ENCODE measurements at regions not wholly inside any gene's neighbourhood (a gene's known extent, or its start where the extent isn't known, plus 50 kb on each side); places are given as distances from the start of the nearest gene placed in this dataset.
"Not testable (repeated sequence)": the region's sequence is repeated elsewhere in the genome, so short reads cannot be mapped to it uniquely, and the experiment has no call there.

DNA sequence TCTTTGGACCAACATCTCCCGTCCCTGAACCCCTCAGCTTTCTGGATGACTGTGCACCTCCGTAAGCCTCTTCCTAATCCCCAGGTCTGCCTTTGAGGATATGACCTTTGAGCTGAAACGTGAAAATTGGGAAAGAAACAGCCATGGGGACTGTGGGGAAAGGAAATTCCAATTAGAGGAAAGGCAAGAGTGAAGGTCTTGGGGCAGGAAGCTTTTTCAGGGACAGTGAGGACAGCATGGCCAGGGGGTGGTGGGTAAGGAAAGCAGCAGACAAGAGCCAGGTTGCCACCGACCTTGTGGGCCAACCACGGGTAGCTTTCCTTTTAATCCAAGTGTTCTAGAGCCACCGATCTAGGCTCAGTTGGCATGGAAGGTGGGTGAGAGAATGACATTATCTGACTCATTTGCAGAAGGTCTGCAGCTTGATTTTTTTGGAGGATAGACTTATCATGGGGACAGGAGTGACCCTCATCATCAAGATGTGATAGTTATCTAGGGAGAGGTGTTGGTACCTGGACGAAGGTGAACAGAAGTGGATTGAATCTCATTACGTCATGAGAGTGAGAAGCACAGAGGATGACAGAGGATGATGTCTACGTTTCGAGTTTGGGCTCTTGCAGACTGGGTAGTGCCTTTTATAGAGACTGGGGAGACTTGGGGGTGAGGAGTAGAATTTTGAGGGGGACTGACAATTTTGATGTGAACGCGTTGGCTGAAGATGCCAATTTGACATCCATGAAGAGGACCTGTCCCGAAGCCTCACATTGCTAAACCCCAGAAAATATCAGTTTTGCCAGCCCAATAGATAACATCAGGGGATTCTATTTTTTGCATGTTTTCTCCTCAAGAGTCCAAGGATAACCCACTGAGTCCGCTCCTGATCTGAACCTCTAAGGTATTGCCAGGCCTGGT lies 136.7 kb upstream of the PEG3 start:
- Histone ChIP-seq H3K4me3 (replicated peaks in 1 of 3) (no peak overlapping the region), H3K9me3 (no peaks in the 10 kb centered on the region), H3K36me3 (no peaks in the 10 kb centered on the region), H3K27me3 (no peaks in the 10 kb centered on the region), H3K27ac (no peak overlapping the region), H3K4me1 (no peaks in the 10 kb centered on the region)
- intact Hi-C loops (cut with DNase I) = no loop called here
- 79 to 88% methylated on average over 14 of the region's 14 CpGs for WGBS, 2 donors
- TF ChIP-seq POLR2A (IDR thresholded peaks at IDR 0.05) = no peak
- TF ChIP-seq, protein P1, sequence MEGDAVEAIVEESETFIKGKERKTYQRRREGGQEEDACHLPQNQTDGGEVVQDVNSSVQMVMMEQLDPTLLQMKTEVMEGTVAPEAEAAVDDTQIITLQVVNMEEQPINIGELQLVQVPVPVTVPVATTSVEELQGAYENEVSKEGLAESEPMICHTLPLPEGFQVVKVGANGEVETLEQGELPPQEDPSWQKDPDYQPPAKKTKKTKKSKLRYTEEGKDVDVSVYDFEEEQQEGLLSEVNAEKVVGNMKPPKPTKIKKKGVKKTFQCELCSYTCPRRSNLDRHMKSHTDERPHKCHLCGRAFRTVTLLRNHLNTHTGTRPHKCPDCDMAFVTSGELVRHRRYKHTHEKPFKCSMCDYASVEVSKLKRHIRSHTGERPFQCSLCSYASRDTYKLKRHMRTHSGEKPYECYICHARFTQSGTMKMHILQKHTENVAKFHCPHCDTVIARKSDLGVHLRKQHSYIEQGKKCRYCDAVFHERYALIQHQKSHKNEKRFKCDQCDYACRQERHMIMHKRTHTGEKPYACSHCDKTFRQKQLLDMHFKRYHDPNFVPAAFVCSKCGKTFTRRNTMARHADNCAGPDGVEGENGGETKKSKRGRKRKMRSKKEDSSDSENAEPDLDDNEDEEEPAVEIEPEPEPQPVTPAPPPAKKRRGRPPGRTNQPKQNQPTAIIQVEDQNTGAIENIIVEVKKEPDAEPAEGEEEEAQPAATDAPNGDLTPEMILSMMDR (IDR thresholded peaks at IDR 0.05) = no peak
- DNase-seq = no peak

DNA sequence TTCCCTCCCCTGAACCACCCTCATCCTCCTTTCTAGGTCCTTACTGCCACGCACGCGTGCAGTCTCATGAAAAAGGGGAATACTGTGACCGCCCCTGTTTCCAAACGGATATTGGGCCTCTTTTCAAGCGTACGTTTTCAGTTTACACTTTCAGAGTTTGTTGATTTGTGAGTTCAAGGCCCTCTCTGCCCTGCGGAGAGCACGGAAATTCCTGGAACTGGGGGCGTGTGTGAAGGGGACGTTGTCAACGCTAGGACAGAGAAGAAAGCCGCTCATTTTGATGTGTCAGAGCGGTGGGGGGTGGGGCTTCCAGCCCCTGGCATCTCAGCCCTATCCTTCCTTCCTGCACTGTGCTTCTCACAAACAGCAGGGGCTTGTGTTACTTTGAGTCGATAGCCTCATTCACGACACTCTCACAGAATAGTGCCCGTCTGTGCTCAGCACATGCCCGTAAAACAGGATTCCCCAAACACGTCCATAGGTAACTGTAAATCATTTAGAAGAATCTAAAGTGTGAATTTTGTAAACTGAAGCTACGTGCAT lies 137.6 kb upstream of the PEG3 start:
- 42 to 47% methylated on average over 20 of the region's 20 CpGs for WGBS, 2 donors

DNA sequence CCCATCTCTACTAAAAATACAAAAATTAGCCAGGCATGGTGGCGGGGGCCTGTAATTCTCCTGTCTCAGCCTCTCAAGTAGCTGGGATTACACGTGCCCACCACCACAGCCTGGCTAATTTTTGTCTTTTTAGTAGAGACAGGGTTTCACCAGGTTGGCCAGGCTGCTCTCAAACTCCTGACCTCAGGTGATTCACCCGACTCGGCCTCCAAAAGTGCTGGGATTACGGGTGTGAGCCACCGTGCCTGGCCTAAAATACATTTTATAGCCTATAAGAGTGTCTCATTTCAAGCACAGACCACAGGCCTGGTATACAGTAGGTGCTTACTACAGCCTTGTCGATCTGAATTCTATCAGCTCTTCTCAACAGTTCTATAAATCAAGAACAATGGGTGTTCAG lies 139.5 kb upstream of the USP29 start:
- intact Hi-C loops (cut with DNase I); H3K9me3 ChIP-seq; H3K4me3 ChIP-seq (replicated peaks in 1 of 3); H3K4me1 ChIP-seq; H3K27me3 ChIP-seq; DNase-seq; H3K36me3 ChIP-seq; H3K27ac ChIP-seq: not testable (repeated sequence)
- 89 to 90% methylated on average over 7 of the region's 7 CpGs for WGBS, 2 donors

More for the DNA sequence above, 137.6 kb upstream of the PEG3 start:
- DNase-seq = no peak
- no peaks in the 10 kb centered on the region for H3K9me3 ChIP-seq
- intact Hi-C loops (cut with DNase I) = no loop called here
- no peaks in the 10 kb centered on the region for H3K4me1 ChIP-seq
- TF ChIP-seq POLR2A (IDR thresholded peaks at IDR 0.05) = no peak
- TF ChIP-seq, protein P1 (IDR thresholded peaks at IDR 0.05) = no peak
- H3K4me3 ChIP-seq (replicated peaks in 1 of 3) = no peak overlapping the region
- no peaks in the 10 kb centered on the region for H3K36me3 ChIP-seq
- H3K27me3 ChIP-seq = no peaks in the 10 kb centered on the region
- H3K27ac ChIP-seq = no peak overlapping the region

DNA sequence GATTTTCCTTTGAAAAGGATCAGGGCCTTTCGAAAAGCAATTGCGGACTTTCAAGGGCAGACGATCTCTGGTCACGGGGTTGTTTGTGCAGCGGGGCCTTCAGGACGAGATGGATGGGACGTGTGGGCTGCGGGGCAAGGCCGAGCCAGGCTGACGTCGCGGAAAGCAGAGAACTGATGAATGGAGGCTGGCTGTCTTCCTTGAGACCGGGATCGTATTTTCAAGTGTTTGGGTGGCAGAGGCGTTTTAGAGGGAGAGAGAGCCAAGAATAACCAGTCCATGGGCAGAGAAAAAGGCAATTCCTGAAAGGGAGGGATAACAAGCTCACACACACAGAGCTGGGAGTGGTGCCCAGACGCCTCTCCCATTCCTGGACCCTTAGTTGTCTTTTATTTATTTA lies 138.9 kb upstream of the USP29 start:
- WGBS, 2 donors = 40 to 48% methylated on average over 16 of the region's 16 CpGs
- intact Hi-C loops (cut with DNase I) = no loop called here
- no peak overlapping the region for H3K4me3 ChIP-seq (replicated peaks in 1 of 3)
- no peaks in the 10 kb centered on the region for H3K9me3 ChIP-seq
- no peaks in the 10 kb centered on the region for H3K27me3 ChIP-seq
- H3K4me1 ChIP-seq = no peaks in the 10 kb centered on the region
- H3K27ac ChIP-seq = no peak overlapping the region
- H3K36me3 ChIP-seq = no peaks in the 10 kb centered on the region
- DNase-seq = no peak
- TF ChIP-seq, protein P1 (IDR thresholded peaks at IDR 0.05) = no peak
- TF ChIP-seq POLR2A (IDR thresholded peaks at IDR 0.05) = no peak

DNA sequence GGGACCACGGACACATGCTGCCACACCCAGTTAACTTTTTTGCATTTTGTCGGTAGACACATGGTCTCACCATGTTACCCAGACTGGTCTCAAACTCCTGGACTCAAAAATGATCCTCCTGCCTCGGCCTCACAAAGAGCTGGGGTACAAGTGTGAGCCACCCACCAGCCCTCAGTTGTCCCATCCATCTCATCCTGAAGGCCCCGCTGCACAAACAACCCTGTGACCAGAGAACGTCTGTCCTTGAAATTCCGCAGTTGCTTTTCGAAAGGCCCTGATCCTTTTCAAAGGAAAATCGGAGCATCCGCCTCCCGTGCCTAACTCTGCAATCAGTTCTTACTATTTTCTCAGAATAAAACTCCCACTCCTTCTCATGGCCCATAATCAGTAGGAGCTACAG lies 138.3 kb upstream of the USP29 start:
- H3K9me3 ChIP-seq; H3K27ac ChIP-seq; DNase-seq; H3K27me3 ChIP-seq; intact Hi-C loops (cut with DNase I); H3K4me3 ChIP-seq (replicated peaks in 1 of 3); H3K4me1 ChIP-seq; H3K36me3 ChIP-seq: not testable (repeated sequence)
- 78 to 81% methylated on average over 10 of the region's 10 CpGs for WGBS, 2 donors

DNA sequence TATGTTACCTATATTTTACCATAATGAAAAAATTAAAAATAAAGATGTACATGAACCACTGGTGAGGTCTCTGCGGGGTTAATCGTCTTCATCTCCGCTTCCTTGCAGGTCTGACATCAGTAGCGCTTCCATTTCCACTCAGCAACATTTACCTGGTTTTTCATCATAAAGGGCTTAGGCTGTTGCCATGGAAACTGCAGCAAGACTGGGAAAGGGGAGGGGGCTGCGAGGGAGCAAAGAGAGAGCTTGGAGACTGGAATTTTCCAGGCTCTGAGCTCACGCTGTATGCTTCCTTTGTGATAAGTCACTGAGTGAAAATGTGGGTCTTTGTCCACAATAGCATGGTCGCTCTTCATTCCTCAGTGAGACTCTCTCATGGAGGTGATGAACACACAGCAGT lies 136.6 kb upstream of the USP29 start:
- intact Hi-C loops (cut with DNase I) = no loop called here
- no peak for DNase-seq
- Histone ChIP-seq H3K27me3 (no peaks in the 10 kb centered on the region), H3K4me3 (replicated peaks in 1 of 3) (no peak overlapping the region), H3K4me1 (no peaks in the 10 kb centered on the region), H3K27ac (no peak overlapping the region), H3K9me3 (no peaks in the 10 kb centered on the region), H3K36me3 (no peaks in the 10 kb centered on the region)
- WGBS, 2 donors = 26 to 39% methylated on average over 7 of the region's 7 CpGs
- TF ChIP-seq, protein P1 (IDR thresholded peaks at IDR 0.05) = no peak
- no peak for TF ChIP-seq POLR2A (IDR thresholded peaks at IDR 0.05)

All from thyroid gland (tissue), 4 donors.